ENCODE measurements at regions not wholly inside any gene's neighbourhood (a gene's known extent, or its start where the extent isn't known, plus 50 kb on each side); places are given as distances from the start of the nearest gene placed in this dataset.

GRCh38 chr2:74044999-74045398, 60.3 kb downstream of the TET3 start:
- Histone ChIP-seq H3K79me2 (ENCODE audit: control insufficient read depth in 1 of 2, insufficient read depth in 2 of 2, low read length in 2 of 2) (peaks cover 0 to 46% of the 10 kb centered on the region in 2 experiments; a peak in 2 of 4 replicates), H2BK5ac (ENCODE audit: low read depth, low read length) (no peak overlapping the region), H4K20me1 (replicated peaks in 1 of 2; ENCODE audit: control insufficient read depth in 1 of 2, insufficient read depth in 2 of 2, low read length in 2 of 2) (peaks cover 4 to 8% of the 10 kb centered on the region in 2 experiments), H2BK20ac (ENCODE audit: low read length) (no peak overlapping the region), H3K4ac (replicated peaks; ENCODE audit: insufficient read length, low read depth, low read length) (no peak overlapping the region), H4K5ac (ENCODE audit: insufficient read length, low read depth, low read length) (no peak overlapping the region), H2BK12ac (ENCODE audit: low read depth, low read length) (no peak overlapping the region), H4K8ac (ENCODE audit: extremely low read depth, insufficient read depth, low read length) (no peak overlapping the region), H3K14ac (ENCODE audit: insufficient read length) (no peak overlapping the region), H3K79me1 (ENCODE audit: low read depth, low read length) (peaks cover 16% of the 10 kb centered on the region), H3K23ac (ENCODE audit: insufficient read length) (no peak overlapping the region), H3K4me1 (replicated peaks in 1 of 4; ENCODE audit: control insufficient read depth in 3 of 4, insufficient read depth in 4 of 4, low read length in 3 of 4) (peaks cover 2 to 10% (median 4%) of the 10 kb centered on the region in 4 experiments; a peak in 6 of 7 replicates), H3K56ac (replicated peaks; ENCODE audit: insufficient read length, low read depth, low read length) (no peak overlapping the region), H2BK15ac (ENCODE audit: low read length) (no peak overlapping the region), H3K23me2 (ENCODE audit: low read depth, low read length) (no peaks in the 10 kb centered on the region), H3K27me3 (replicated peaks in 1 of 4; ENCODE audit: control insufficient read depth in 3 of 4, extremely low read depth in 1 of 4, insufficient read depth in 3 of 4, low read length in 3 of 4) (no peaks in the 10 kb centered on the region), H3K36me3 (ENCODE audit: control insufficient read depth in 2 of 4, insufficient read depth in 4 of 4, low read length in 3 of 4) (peaks cover 0 to 6% (median 3%) of the 10 kb centered on the region in 4 experiments; a peak in 4 of 8 replicates), H3K4me2 (ENCODE audit: insufficient read depth in 1 of 2, low read depth in 2 of 2, low read length in 2 of 2) (no peak overlapping the region), H2BK120ac (replicated peaks; ENCODE audit: low read depth, low read length) (no peak overlapping the region), H2AFZ (ENCODE audit: low read length) (no peak overlapping the region), H3K27ac (ENCODE audit: low read depth, low read length) (no peak overlapping the region), H3K9me3 (ENCODE audit: insufficient read depth in 2 of 2, low read depth in 1 of 2, low read length in 1 of 2) (no peaks in the 10 kb centered on the region), H3K18ac (ENCODE audit: extremely low read depth, low read length) (no peak overlapping the region), H3K9ac (replicated peaks in 1 of 4; ENCODE audit: extremely low read depth in 1 of 4, low read depth in 3 of 4, low read length in 3 of 4) (no peak overlapping the region), H4K91ac (replicated peaks; ENCODE audit: insufficient read length, low read length) (no peak overlapping the region), H3K4me3 (ENCODE audit: extremely low read depth in 1 of 4, insufficient read depth in 2 of 4, low read depth in 3 of 4, low read length in 4 of 4) (no peak overlapping the region), H2AK5ac (ENCODE audit: low read depth, low read length) (no peak overlapping the region)
- FAIRE-seq: no peak
- no peak for DNase-seq (ENCODE audit: low read depth in 1 of 2, low spot score in 2 of 2)
- 90% methylated on average over 3 of the region's 3 CpGs; no CpG with 5 or more reads in 1 of the 2 experiments for WGBS, 2 experiments (ENCODE audit: extremely low coverage in 1 of 2, insufficient coverage in 1 of 2, insufficient read length in 1 of 2, insufficient replicate concordance in 2 of 2, low coverage in 1 of 2, low lambda C conversion rate in 2 of 2, missing lambda C conversion rate in 1 of 2)
- CTCF ChIA-PET (ENCODE audit: partially characterized antibody): interaction anchor here (1.0 to 1.7 kb wide), 4 partner anchors 9 to 137 kb away, joined by 3 to 4 read pairs (median 4); no protein-coding TSS in a partner anchor
- POLR2A ChIA-PET (ENCODE audit: partially characterized antibody): interaction anchor here (0.6 kb wide), 1 partner anchor 13 kb away, joined by 3 read pairs; no protein-coding TSS in a partner anchor
- no peak for TF ChIP-seq POLR2A (IDR thresholded peaks at IDR 0.05; ENCODE audit: control extremely low read depth in 1 of 2, low read depth in 2 of 2, low read length in 2 of 2)
- no peak for TF ChIP-seq NANOG (IDR thresholded peaks at IDR 0.05; ENCODE audit: insufficient read depth, low read depth, low read length, poor library complexity, severe bottlenecking)
- no peak for TF ChIP-seq SRF (IDR thresholded peaks at IDR 0.05; ENCODE audit: low read depth, low read length)
- TF ChIP-seq, protein P1, sequence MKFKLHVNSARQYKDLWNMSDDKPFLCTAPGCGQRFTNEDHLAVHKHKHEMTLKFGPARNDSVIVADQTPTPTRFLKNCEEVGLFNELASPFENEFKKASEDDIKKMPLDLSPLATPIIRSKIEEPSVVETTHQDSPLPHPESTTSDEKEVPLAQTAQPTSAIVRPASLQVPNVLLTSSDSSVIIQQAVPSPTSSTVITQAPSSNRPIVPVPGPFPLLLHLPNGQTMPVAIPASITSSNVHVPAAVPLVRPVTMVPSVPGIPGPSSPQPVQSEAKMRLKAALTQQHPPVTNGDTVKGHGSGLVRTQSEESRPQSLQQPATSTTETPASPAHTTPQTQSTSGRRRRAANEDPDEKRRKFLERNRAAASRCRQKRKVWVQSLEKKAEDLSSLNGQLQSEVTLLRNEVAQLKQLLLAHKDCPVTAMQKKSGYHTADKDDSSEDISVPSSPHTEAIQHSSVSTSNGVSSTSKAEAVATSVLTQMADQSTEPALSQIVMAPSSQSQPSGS (IDR thresholded peaks at IDR 0.05; ENCODE audit: low read length): no peak
- TF ChIP-seq RXRA (IDR thresholded peaks at IDR 0.05; ENCODE audit: insufficient read depth, low read depth, low read length): no peak
- no peak for TF ChIP-seq SP1 (IDR thresholded peaks at IDR 0.05; ENCODE audit: low read depth, low read length)
- no peak for TF ChIP-seq EZH2 (IDR thresholded peaks at IDR 0.05; ENCODE audit: low read depth, low read length, severe bottlenecking)
- TF ChIP-seq CBX8 (IDR thresholded peaks at IDR 0.05; ENCODE audit: borderline replicate concordance, low read depth, low read length): no peak
- TF ChIP-seq MAFK (IDR thresholded peaks at IDR 0.05; ENCODE audit: low read depth, low read length): no peak
